GM19463 (cell line): ENCODE measurements at regions not wholly inside any gene's neighbourhood (a gene's known extent, or its start where the extent isn't known, plus 50 kb on each side); places are given as distances from the start of the nearest gene placed in this dataset.
"Not testable (repeated sequence)": the region's sequence is repeated elsewhere in the genome, so short reads cannot be mapped to it uniquely, and the experiment has no call there.

Experiments used
- ATAC-seq: cut with Tn5 transposase; IDR thresholded peaks from one replicate; pipeline ENCODE4 v1.9.1; 2021; ENCODE audit warnings: mild to moderate bottlenecking, moderate library complexity; ENCODE audit not compliant: unreplicated experiment

GRCh38 chr11:34001557-34002064, 49.9 kb upstream of the CAPRIN1 start:
- no peak for ATAC-seq

GRCh38 chr11:33999393-33999792, 52.1 kb upstream of the CAPRIN1 start:
- ATAC-seq, result no peak

GRCh38 chr11:33997584-33998251, 53.8 kb upstream of the CAPRIN1 start:
- ATAC-seq, result no peak

- ATAC-seq, result peak; percentile 88
Observed at GRCh38 chr11:33996498-33997454, 54.8 kb upstream of the CAPRIN1 start.

GRCh38 chr11:33994937-33995336, 56.6 kb upstream of the CAPRIN1 start:
- no peak for ATAC-seq

- ATAC-seq, result not testable (repeated sequence)
Observed at GRCh38 chr11:33991136-33991535, 60.4 kb upstream of the CAPRIN1 start.

- not testable (repeated sequence) for ATAC-seq
Observed at GRCh38 chr11:33990131-33990530, 61.4 kb upstream of the CAPRIN1 start.

- no peak for ATAC-seq
Observed at GRCh38 chr11:33989461-33989860, 62.1 kb upstream of the CAPRIN1 start.

- ATAC-seq, result no peak
Observed at GRCh38 chr11:33988586-33989370, 62.8 kb upstream of the CAPRIN1 start.

GRCh38 chr11:33987975-33988580, 63.5 kb upstream of the CAPRIN1 start:
- no peak for ATAC-seq

- ATAC-seq, result no peak
Observed at GRCh38 chr11:33987545-33987944, 64.0 kb upstream of the CAPRIN1 start.

GRCh38 chr11:33986597-33987501, 64.7 kb upstream of the CAPRIN1 start:
- not testable (repeated sequence) for ATAC-seq

GRCh38 chr11:33984682-33985389, 66.7 kb upstream of the CAPRIN1 start:
- ATAC-seq, result no peak

- no peak for ATAC-seq
Observed at GRCh38 chr11:33982661-33983060, 68.9 kb upstream of the CAPRIN1 start.

- ATAC-seq, result no peak
Observed at GRCh38 chr11:33980897-33981296, 70.6 kb upstream of the CAPRIN1 start.

GRCh38 chr11:33978376-33978775, 73.2 kb upstream of the CAPRIN1 start:
- no peak for ATAC-seq

- no peak for ATAC-seq
Observed at GRCh38 chr11:33977676-33978075, 73.9 kb upstream of the CAPRIN1 start.

- no peak for ATAC-seq
Observed at GRCh38 chr11:33976495-33977199, 74.9 kb upstream of the CAPRIN1 start.
